RKO (cell line): ENCODE measurements at regions not wholly inside any gene's neighbourhood (a gene's known extent, or its start where the extent isn't known, plus 50 kb on each side); places are given as distances from the start of the nearest gene placed in this dataset.
"Not testable (repeated sequence)": the region's sequence is repeated elsewhere in the genome, so short reads cannot be mapped to it uniquely, and the experiment has no call there.

Source experiments
- DNase-seq: peaks from one replicate; pipeline ENCODE4 v3.0.0-alpha.2; 2016; ENCODE audit warnings: low spot score

- no peak for DNase-seq
Observed at GRCh38 chr13:112145551-112146360, 78.8 kb downstream of the SOX1 start.

DNA sequence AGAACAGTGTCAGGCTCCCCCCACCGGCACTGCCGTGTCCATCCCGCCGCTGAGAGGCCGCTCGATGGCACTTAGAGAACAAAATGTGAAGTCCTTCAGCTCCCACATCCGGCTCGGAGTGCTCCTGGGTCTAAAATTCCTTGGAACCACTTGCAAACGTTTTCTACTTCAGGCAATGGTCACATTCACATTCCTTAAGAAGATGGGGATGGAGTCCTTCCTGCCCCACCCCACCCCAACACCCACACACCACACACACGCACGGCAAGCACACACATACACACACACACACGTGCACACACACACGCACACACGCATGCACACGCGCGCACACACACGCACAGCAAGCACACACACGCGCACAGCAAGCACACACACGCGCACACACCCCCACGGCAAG lies 83.4 kb downstream of the SOX1 start:
- DNase-seq: no peak

DNA sequence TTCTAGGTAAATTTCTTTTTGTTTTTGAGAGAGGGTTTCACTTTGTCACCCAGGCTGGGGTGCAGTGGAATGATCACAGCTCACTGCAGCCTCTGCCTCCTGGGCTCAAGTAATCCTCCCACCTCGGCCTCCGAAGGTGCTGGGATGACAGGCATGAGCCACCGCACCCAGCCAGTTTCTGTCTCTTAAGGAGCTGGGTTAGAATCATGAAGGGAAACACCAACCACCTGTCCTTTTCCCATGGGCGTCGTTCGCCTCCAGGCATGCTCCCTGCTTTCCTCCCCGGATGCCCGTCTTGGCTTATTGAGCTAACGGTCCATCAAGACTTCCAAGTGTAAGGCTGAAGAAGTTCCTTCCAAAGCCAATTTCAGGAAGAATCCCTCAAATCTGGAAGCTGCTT lies 85.9 kb downstream of the SOX1 start:
- DNase-seq: no peak

- no peak for DNase-seq
Observed at GRCh38 chr13:112153364-112153763, 86.4 kb downstream of the SOX1 start.

DNA sequence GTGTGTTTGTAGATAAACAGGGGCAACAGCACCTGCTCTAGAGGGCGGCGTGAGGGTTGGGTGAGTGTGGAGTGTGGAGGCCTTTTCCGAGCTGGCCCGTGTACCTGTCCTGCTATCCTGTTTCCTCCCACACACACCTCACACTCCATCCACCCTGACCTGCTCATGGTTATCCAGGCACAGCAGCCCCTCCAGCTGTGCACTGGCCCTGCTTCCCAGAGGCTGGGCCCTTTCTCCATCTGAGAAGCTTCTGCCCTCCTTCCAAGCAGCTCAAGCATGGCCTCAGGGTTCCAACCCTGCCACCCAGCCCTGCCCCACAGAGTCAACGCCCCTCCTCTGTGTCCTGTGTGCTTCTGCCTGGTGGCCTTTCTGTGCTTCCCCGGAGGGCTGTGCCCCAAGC lies 86.9 kb downstream of the SOX1 start:
- no peak for DNase-seq

DNA sequence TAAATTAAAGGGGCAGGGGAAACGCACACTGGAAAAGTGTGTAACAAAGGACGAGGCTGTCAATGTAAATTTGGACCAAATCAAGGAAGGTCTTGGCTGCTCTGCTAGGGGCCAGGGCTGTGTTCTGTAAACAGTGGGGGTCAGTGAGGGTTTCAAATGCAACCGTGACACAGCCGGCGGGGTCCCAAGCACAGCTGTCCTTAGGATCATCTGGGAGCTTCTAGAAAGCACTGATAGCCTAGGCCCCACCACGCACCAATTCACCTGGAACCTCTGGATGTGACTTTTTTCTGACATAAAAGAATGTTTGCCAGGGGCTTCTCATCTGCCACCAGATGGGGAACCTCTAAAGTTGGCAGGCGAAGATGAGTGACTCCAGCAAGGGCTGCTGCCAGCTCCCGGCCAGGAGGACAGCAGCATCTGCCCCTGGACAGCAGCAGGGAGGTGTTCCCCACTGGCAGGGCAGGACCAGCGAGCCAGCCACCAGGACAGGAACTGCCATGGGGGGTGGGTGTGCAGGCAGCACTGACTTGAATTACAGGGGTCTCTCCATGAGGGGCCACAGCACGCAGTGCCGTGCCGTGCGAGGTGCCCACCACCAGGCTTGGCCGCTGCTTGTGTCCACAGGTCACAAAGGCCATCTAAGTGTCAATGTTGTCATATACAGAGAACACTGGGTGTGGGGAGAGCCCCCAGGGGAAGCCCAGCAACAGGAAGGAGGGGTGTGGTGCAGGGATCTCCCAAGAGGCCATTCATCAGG lies 87.5 kb downstream of the SOX1 start:
- DNase-seq: no peak

GRCh38 chr13:112158961-112159360 lies 92.0 kb downstream of the SOX1 start:
- DNase-seq: no peak

DNA sequence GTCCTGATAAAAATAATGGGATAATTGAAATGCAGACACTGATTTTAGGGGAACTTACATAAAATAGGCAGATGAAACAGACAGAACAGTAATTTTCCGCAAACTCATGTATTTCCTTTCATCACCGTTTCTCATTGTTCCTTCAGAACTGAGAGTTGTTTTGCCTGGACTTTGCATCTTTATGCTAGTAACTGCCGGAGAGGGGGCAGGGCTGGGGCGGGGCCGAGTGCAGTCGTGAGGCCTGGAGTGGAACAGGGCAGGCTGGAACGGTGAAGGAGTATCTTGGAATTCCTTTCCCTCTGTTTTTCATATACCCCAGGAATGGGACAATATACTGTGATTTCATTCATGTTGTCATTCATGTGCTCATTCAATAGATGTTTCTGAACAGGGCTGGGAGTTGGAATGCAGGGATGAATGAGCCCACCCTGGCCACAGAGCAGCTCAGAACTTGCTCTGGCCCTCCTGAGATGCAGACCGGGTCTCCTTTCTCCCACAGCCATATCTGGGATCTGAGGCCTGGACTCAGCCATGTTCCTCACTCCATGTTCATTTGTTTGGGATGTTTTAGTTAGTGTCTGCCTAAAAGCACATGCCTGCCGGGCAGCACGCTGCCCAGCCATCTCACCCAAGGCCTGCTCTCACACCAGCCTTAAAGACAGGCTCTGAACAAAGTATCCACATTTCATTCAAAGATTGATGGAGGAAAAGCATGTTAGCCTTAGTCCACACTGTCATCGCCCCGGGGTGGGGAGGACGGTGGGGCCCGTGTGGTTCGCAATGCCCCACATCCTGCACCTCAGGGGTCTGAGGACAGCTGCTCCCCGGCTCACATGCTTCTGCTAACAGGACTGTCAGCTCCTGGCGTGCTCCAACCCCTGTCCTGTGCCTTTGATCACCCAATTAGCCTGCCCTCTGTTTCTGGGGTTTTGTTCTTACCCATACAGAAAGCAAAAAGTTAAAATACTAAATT lies 92.9 kb downstream of the SOX1 start:
- no peak for DNase-seq

DNA sequence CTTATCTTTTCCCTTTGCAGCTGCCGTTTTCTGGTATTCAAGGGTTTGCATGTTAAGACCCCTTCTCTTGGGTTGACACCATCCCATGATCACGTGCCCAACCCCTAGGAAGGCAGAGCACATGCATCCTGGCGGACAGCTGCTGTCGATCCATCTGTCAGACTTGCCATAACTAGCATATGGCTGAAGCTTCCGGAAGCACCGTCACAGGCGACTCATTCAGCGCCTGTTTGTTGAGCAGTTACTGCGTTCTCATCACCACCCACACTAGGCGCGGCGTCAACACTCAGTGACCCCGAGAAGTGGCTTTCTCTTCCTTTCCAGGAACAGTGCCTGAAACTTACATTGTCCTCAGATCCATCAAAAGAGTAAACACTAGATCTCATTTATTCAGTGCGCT lies 93.6 kb downstream of the SOX1 start:
- peak; percentile 48 for DNase-seq

DNA sequence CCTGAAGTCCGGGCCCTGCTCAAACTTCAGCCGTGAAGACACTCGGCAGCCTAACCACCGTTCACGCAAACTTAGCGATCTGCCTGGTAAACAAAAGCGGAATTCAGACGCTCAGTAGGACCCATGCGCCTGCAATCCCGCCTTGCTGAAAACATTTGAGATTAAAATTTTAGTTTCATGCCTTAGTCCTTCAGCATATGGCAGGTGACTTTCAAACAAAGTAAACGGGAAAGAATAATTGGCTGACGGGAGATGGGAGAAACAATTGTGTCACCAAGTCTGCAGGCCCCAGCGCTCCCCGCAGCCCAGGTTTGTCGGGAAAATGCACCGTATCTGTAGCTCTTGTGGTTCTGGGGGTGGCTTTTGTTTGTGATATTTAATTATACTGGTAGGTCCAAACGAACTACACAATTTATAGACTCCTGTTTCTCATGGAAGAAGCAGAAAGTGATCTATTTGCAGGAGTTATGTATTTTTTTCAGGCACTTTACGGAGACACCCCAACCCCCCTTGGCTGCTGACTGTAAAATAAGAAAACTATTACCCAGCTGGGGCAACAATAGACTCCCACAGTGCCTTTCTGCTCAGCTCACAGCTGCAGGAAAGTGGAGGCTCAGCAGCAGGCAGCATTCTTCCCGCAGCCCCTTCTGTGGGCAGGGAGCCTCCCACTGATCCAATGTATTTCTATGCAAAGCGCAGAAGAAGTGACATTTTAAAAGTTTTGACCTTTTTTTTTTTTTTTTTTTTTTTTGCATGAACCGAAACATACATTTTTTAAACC lies 94.8 kb downstream of the SOX1 start:
- DNase-seq: no peak

GRCh38 chr13:112163691-112164660 lies 97.0 kb downstream of the SOX1 start:
- not testable (repeated sequence) for DNase-seq

- no peak for DNase-seq
Observed at GRCh38 chr13:112165712-112166111, 98.8 kb downstream of the SOX1 start.

- DNase-seq: peak; percentile 4
Observed at GRCh38 chr13:112168761-112169160, 101.8 kb downstream of the SOX1 start.

DNA sequence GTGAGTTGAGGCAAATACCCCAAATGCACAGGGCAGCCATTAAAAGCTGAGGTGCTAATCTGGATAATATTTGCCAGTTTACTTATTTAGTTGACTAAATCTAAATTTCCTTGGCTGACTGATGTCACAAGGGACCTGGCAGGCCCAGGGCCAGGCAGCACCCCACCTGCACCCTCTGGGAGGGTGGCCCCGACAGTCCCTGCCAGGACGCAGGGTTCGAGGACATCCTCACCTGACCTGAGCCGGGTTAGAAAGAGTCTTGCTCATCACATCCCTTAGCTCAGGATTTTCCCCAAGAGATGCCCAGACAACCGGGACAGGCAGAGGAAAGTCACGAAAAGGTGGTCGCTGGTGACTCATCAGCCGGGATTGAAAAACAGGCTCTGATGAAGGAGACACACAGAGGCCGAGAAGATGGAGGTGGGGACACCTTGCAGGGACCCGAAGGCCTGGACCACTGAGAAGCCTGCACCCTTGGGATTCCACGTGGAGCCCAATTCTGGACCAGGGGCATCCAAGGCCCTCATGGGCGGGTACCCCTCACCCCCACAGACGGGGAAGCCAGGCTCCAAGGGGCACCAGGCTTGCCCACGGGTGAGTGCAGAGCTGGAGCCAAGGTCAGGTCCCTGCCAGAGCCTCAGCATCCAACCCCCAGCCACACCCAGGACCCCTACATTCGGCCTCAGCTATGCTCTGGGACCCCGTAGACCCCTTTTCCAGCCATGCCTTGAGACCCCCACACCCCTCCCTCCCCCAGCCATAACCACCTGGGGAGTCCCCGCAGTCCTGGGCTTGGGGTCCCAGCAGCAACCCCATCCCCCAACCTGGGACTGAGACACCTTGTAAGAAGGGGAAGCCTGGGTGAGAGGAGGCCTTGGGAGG lies 103.2 kb downstream of the SOX1 start:
- no peak for DNase-seq

DNA sequence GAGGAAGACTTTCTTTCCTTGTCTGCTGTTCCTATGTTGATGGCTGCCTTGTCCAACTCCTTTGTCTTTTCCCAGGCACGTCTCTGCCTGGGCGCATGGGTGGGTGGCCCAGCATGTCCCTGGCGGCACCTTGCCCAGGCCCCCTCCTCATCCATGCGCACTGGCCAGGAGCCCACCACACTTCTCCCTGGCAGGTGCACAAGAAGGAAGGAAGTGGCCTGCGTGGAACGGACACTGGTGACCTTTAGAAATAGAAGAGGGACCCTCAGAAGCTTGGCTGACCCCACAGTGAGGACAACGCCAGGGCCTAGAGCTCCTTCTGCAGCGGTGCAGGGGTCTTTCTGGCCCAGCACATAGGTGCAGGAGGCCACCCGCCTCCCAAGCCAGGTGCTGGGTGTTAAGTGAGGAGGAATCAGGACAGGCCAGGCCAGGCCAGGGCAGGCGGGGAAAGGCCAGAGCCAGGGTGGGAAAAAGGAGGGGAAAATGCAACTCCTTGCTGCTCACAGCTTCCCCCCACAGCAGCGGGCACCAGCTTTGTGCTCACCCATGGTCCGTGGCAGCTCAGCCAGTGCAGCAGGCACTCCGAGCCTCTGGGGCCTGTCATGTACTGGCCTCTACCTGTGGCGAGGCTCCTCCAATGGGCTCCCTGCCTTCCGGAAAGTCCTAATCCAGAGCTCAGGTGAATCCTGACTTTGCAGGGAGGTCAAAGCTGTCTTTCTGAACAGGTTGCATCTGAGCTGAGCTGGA lies 104.0 kb downstream of the SOX1 start:
- DNase-seq: no peak

DNA sequence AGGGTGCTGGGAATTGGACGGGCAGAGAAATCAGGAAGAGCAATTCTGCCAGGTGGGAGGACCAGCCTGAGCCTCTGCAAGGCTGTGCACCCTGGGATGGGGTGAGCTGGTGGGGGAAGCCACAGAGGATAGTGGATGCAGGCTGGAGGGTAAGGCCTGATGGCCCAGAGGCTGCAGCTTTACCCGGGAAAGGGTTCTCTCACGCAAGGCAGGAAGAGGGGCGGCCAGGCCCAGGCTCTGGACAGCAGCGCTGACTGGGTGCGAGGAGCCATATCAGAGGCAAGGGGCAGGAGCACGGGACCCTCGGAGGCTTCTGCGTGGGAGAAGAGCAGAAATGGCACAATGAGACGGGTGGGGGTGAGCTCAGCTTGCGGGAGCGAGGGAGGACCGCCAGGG lies 104.6 kb downstream of the SOX1 start:
- DNase-seq: no peak

DNA sequence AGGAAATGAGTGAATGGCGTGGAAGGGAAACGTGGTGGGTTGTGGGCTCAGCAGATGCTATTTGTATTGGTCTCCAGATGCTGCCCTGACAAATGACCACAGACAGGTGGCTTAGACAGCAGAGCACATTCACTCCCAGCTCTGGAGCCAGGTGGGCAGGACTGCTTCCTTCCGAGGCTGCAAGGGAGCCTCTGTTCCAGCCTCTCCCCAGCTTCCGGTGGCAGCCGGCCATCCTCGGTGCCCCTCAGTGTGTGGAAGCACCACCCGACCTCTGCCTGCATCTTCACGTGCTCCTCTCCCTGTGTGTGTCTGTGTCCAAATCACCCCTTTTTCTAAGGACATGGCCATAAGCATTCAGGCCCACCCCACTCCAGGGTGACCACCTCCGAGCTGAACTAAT lies 105.1 kb downstream of the SOX1 start:
- no peak for DNase-seq

DNA sequence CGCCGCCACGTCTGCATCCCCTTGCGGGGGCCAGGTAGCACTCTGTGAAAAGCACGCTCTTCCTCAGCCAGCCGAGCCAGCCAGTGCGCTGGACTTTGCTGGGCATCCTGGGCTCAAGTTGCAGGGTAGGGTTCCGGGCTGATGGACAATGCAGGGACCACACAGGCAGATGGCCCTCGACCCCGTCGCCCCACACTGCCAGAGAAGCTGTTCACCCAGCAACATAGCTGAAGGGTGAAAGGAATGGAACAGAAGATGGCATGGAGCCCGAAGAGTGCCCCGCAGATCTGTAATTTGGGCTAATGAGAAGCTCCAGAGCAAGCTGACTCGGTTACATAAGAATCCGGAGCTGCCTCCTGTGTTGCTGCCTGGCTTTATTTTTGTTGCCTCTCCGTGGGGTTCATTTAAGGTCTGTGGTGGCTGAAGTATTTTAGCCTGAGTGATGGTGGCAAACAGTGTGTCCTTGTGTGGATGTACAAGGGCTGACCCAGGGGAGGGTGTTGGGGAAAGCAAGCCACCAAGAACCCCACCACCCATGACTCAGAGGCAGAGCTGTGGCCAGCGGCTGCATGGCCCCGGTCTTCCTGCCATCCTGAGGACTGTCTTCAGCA lies 105.8 kb downstream of the SOX1 start:
- no peak for DNase-seq
